ACC112 (cell line): ENCODE measurements at regions not wholly inside any gene's neighbourhood (a gene's known extent, or its start where the extent isn't known, plus 50 kb on each side); places are given as distances from the start of the nearest gene placed in this dataset.

ENCODE experiments used
- H2AFZ ChIP-seq: fragments of 200-600 bp; sonication (generic); one replicate; pipeline ENCODE4 v1.6.0; 2017; ENCODE audit warnings: antibody characterized with exemption, low read length; ENCODE audit not compliant: unreplicated experiment
- H3K27ac ChIP-seq: fragments of 200-600 bp; sonication (generic); 2 replicates; pipeline ENCODE4 v1.5.1; 2014; ENCODE audit warnings: low read depth, mild to moderate bottlenecking, antibody characterized with exemption, low read length, moderate library complexity
- H3K27me3 ChIP-seq: fragments of 200-600 bp; sonication (generic); 2 replicates; pipeline ENCODE4 v1.6.1; 2014; ENCODE audit warnings: mild to moderate bottlenecking, antibody characterized with exemption, low read length, moderate library complexity, mixed read lengths; ENCODE audit not compliant: insufficient read depth
- H3K36me3 ChIP-seq: fragments of 200-600 bp; sonication (generic); 2 replicates; pipeline ENCODE4 v1.6.1; 2016; ENCODE audit warnings: mild to moderate bottlenecking, antibody characterized with exemption, low read length, moderate library complexity, mixed read lengths; ENCODE audit not compliant: insufficient read depth
- H3K4me1 ChIP-seq: fragments of 200-600 bp; sonication (generic); one replicate; pipeline ENCODE4 v1.6.1; 2016; ENCODE audit warnings: low read length, mixed read lengths; ENCODE audit not compliant: insufficient read depth, unreplicated experiment, control insufficient read depth
- H3K4me3 ChIP-seq: fragments of 200-600 bp; sonication (generic); 2 replicates; pipeline ENCODE4 v1.5.1; 2014; ENCODE audit warnings: mild to moderate bottlenecking, low read depth, low read length
- H3K79me2 ChIP-seq: fragments of 200-600 bp; sonication (generic); one replicate; pipeline ENCODE4 v1.6.0; 2016; ENCODE audit warnings: low read length; ENCODE audit not compliant: control insufficient read depth, unreplicated experiment, insufficient read depth

- H3K27me3 ChIP-seq: no peaks in the 10 kb centered on the region
- H3K79me2 ChIP-seq: no peaks in the 10 kb centered on the region
- no peaks in the 10 kb centered on the region for H3K4me1 ChIP-seq
- no peak overlapping the region for H2AFZ ChIP-seq
- no peaks in the 10 kb centered on the region for H3K36me3 ChIP-seq
- no peak overlapping the region for H3K4me3 ChIP-seq
- H3K27ac ChIP-seq: no peak overlapping the region
Measured at GRCh38 chr11:112841729-112842128, 119.5 kb upstream of the NCAM1 start.

GRCh38 chr11:112842151-112842550 is 119.1 kb upstream of the NCAM1 start:
- Histone ChIP-seq H3K36me3 (no peaks in the 10 kb centered on the region), H3K27ac (no peak overlapping the region), H3K4me3 (no peak overlapping the region), H2AFZ (no peak overlapping the region), H3K79me2 (no peaks in the 10 kb centered on the region), H3K27me3 (no peaks in the 10 kb centered on the region), H3K4me1 (no peaks in the 10 kb centered on the region)

- no peaks in the 10 kb centered on the region for H3K36me3 ChIP-seq
- no peaks in the 10 kb centered on the region for H3K4me1 ChIP-seq
- H3K79me2 ChIP-seq: no peaks in the 10 kb centered on the region
- H3K27ac ChIP-seq: no peak overlapping the region
- no peak overlapping the region for H2AFZ ChIP-seq
- no peaks in the 10 kb centered on the region for H3K27me3 ChIP-seq
- no peak overlapping the region for H3K4me3 ChIP-seq
Measured at GRCh38 chr11:112844517-112844916, 116.7 kb upstream of the NCAM1 start.

- H3K27me3 ChIP-seq: no peaks in the 10 kb centered on the region
- H3K79me2 ChIP-seq: no peaks in the 10 kb centered on the region
- no peaks in the 10 kb centered on the region for H3K4me1 ChIP-seq
- no peaks in the 10 kb centered on the region for H3K36me3 ChIP-seq
- no peak overlapping the region for H2AFZ ChIP-seq
- no peak overlapping the region for H3K27ac ChIP-seq
- no peak overlapping the region for H3K4me3 ChIP-seq
Measured at GRCh38 chr11:112847568-112847967, 113.7 kb upstream of the NCAM1 start.

- Histone ChIP-seq H2AFZ (no peak overlapping the region), H3K4me3 (no peak overlapping the region), H3K27me3 (no peaks in the 10 kb centered on the region), H3K36me3 (no peaks in the 10 kb centered on the region), H3K27ac (no peak overlapping the region), H3K79me2 (no peaks in the 10 kb centered on the region), H3K4me1 (no peaks in the 10 kb centered on the region)
Measured at GRCh38 chr11:112852143-112852866, 108.9 kb upstream of the NCAM1 start.

GRCh38 chr11:112856133-112856532 is 105.1 kb upstream of the NCAM1 start:
- no peaks in the 10 kb centered on the region for H3K36me3 ChIP-seq
- H3K27me3 ChIP-seq: no peaks in the 10 kb centered on the region
- no peaks in the 10 kb centered on the region for H3K79me2 ChIP-seq
- no peak overlapping the region for H3K4me3 ChIP-seq
- no peaks in the 10 kb centered on the region for H3K4me1 ChIP-seq
- no peak overlapping the region for H3K27ac ChIP-seq
- no peak overlapping the region for H2AFZ ChIP-seq

- no peak overlapping the region for H2AFZ ChIP-seq
- H3K79me2 ChIP-seq: no peaks in the 10 kb centered on the region
- H3K27ac ChIP-seq: no peak overlapping the region
- H3K27me3 ChIP-seq: no peaks in the 10 kb centered on the region
- no peaks in the 10 kb centered on the region for H3K4me1 ChIP-seq
- no peak overlapping the region for H3K4me3 ChIP-seq
- H3K36me3 ChIP-seq: no peaks in the 10 kb centered on the region
Measured at GRCh38 chr11:112856591-112856990, 104.6 kb upstream of the NCAM1 start.

- H3K27ac ChIP-seq: no peak overlapping the region
- H2AFZ ChIP-seq: no peak overlapping the region
- no peaks in the 10 kb centered on the region for H3K27me3 ChIP-seq
- H3K4me3 ChIP-seq: no peak overlapping the region
- no peaks in the 10 kb centered on the region for H3K79me2 ChIP-seq
- no peaks in the 10 kb centered on the region for H3K4me1 ChIP-seq
- no peaks in the 10 kb centered on the region for H3K36me3 ChIP-seq
Measured at GRCh38 chr11:112858289-112859023, 102.8 kb upstream of the NCAM1 start.

- H3K27ac ChIP-seq: no peak overlapping the region
Measured at GRCh38 chr11:112859787-112860186, 101.4 kb upstream of the NCAM1 start.

GRCh38 chr11:112861356-112861755 is 99.9 kb upstream of the NCAM1 start:
- Histone ChIP-seq H2AFZ (no peak overlapping the region), H3K4me3 (no peak overlapping the region), H3K4me1 (no peaks in the 10 kb centered on the region), H3K27ac (no peak overlapping the region), H3K36me3 (no peaks in the 10 kb centered on the region), H3K27me3 (no peaks in the 10 kb centered on the region), H3K79me2 (no peaks in the 10 kb centered on the region)

More at GRCh38 chr11:112859787-112860186, 101.4 kb upstream of the NCAM1 start:
- H3K4me3 ChIP-seq: no peak overlapping the region
- no peaks in the 10 kb centered on the region for H3K27me3 ChIP-seq
- no peaks in the 10 kb centered on the region for H3K79me2 ChIP-seq
- no peaks in the 10 kb centered on the region for H3K4me1 ChIP-seq
- H2AFZ ChIP-seq: no peak overlapping the region
- H3K36me3 ChIP-seq: no peaks in the 10 kb centered on the region

GRCh38 chr11:112863305-112863704 is 97.9 kb upstream of the NCAM1 start:
- no peak overlapping the region for H3K27ac ChIP-seq
- no peak overlapping the region for H3K4me3 ChIP-seq
- no peaks in the 10 kb centered on the region for H3K27me3 ChIP-seq
- H3K4me1 ChIP-seq: no peaks in the 10 kb centered on the region
- no peaks in the 10 kb centered on the region for H3K79me2 ChIP-seq
- H3K36me3 ChIP-seq: no peaks in the 10 kb centered on the region
- no peak overlapping the region for H2AFZ ChIP-seq
